HCT116 (cell line): ENCODE measurements at regions not wholly inside any gene's neighbourhood (a gene's known extent, or its start where the extent isn't known, plus 50 kb on each side); places are given as distances from the start of the nearest gene placed in this dataset.

Experiments
- ATAC-seq: fragments of 200-7000 bp; cut with Tn5 transposase; 2 replicates; pipeline ENCODE4 v1.9.1; 2020; ENCODE audit warnings: mild to moderate bottlenecking, moderate library complexity
- BruUV-seq: library from RNA; stranded (reverse); fragments of 400-500 nt; replicated peaks from 2 replicates; lab custom pipeline; 2021; lab: Mats Ljungman, UMichigan
- CTCF ChIA-PET: fragments of 300-600 bp; sonication (Branson Sonifier 250); formaldehyde crosslinking; loops from one replicate; lab custom pipeline; 2021; ENCODE audit warnings: antibody characterized with exemption; lab: Charles Lee
- POLR2A ChIA-PET: fragments of 300-600, 350-600 bp; sonication (Branson Sonifier 250); formaldehyde crosslinking; loops from one replicate; lab custom pipeline; 2021; ENCODE audit warnings: antibody characterized with exemption; lab: Charles Lee
- RAD21 ChIA-PET, 2 experiments: fragments of 300-600 bp; sonication (Branson Sonifier 250); formaldehyde crosslinking; loops; one replicate each; lab custom pipeline; 2023; ENCODE audit warnings: low total read pairs in 2 of 2; ENCODE audit not compliant: uncharacterized antibody in 2 of 2, unreplicated experiment in 2 of 2, low non-redundant PET in 1 of 2; lab: Charles Lee
- DNase-seq: peaks from one replicate; pipeline ENCODE4 v3.0.0-alpha.2; 2010; ENCODE audit warnings: low read depth, low spot score
- H2AFZ ChIP-seq: fragments of 200-600 bp; shearing (Covaris generic), sonication (generic); 2 replicates; pipeline ENCODE4 v1.6.1; 2017; ENCODE audit warnings: low read depth, mixed run types, mixed read lengths, antibody characterized with exemption, low read length; ENCODE audit not compliant: poor library complexity, severe bottlenecking
- H3K27ac ChIP-seq: 2 replicates; pipeline ENCODE4 v1.5.1; 2012; ENCODE audit warnings: low read depth, low read length
- H3K27me3 ChIP-seq: fragments of 200-600 bp; sonication (generic); 2 replicates; pipeline ENCODE4 v1.6.1; 2016; ENCODE audit warnings: mixed run types, low read length, mixed read lengths; ENCODE audit not compliant: insufficient read depth
- H3K36me3 ChIP-seq, 2 experiments: fragments of 200-500 bp in 1 of 2; fragments of 200-600 bp in 1 of 2; sonication (Bioruptor generic) in 1 of 2; sonication (generic) in 1 of 2; 2 replicates each; pipeline versions ENCODE4 v1.5.1 to v1.6.1; 2014 to 2016; ENCODE audit warnings: low read length in 2 of 2, inconsistent platforms in 1 of 2, mixed read lengths in 1 of 2, mixed run types in 1 of 2; ENCODE audit not compliant: insufficient read depth in 2 of 2, control insufficient read depth in 1 of 2
- H3K4me1 ChIP-seq, 2 experiments: fragments of 200-600 bp in 1 of 2; sonication (generic) in 1 of 2; 2 replicates each; pipeline versions ENCODE4 v1.5.1 to v1.6.1; 2012 to 2017; ENCODE audit warnings: low read length in 2 of 2, inconsistent platforms in 1 of 2, mild to moderate bottlenecking in 1 of 2, mixed read lengths in 1 of 2, mixed run types in 1 of 2, moderate library complexity in 1 of 2; ENCODE audit not compliant: insufficient read depth in 2 of 2, control insufficient read depth in 1 of 2
- H3K4me2 ChIP-seq: fragments of 200-600 bp; sonication (generic); 2 replicates; pipeline ENCODE4 v1.6.1; 2017; ENCODE audit warnings: mixed run types, low read length, mixed read lengths
- H3K4me3 ChIP-seq, 2 experiments: fragments of 200-600 bp in 1 of 2; sonication (generic) in 1 of 2; replicated peaks in 1 of 2; 2 replicates each; pipeline ENCODE4 v1.5.1; 2011 to 2016; ENCODE audit warnings: low read length in 2 of 2, control low read depth in 1 of 2, low read depth in 1 of 2, mild to moderate bottlenecking in 1 of 2, mixed read lengths in 1 of 2, mixed run types in 1 of 2
- H3K79me2 ChIP-seq: fragments of 200-600 bp; sonication (generic); 2 replicates; pipeline ENCODE4 v1.6.1; 2017; ENCODE audit warnings: mild to moderate bottlenecking, mixed run types, low read length, moderate library complexity, mixed read lengths; ENCODE audit not compliant: insufficient read depth
- H3K9ac ChIP-seq: fragments of 200-600 bp; sonication (generic); 2 replicates; pipeline ENCODE4 v1.6.1; 2016; ENCODE audit warnings: low read length, mixed read lengths
- H3K9me2 ChIP-seq: fragments of 200-600 bp; sonication (generic), shearing (Covaris generic); 2 replicates; pipeline ENCODE4 v1.6.1; 2017; ENCODE audit warnings: mixed run types, mild to moderate bottlenecking, moderate library complexity; ENCODE audit not compliant: insufficient read depth
- H3K9me3 ChIP-seq, 2 experiments: fragments of 200-500 bp in 1 of 2; fragments of 200-600 bp in 1 of 2; sonication (Bioruptor generic) in 1 of 2; sonication (generic) in 1 of 2; 2 replicates each; pipeline ENCODE4 v1.6.1; 2014 to 2017; ENCODE audit warnings: low read length in 2 of 2, mixed read lengths in 2 of 2, inconsistent platforms in 1 of 2, low read depth in 1 of 2, mild to moderate bottlenecking in 1 of 2, mixed run types in 1 of 2, moderate library complexity in 1 of 2; ENCODE audit not compliant: control insufficient read depth in 1 of 2, insufficient read depth in 1 of 2
- H4K20me1 ChIP-seq: fragments of 200-600 bp; sonication (generic), shearing (Covaris generic); 2 replicates; pipeline ENCODE4 v1.6.1; 2017; ENCODE audit warnings: mixed run types, mild to moderate bottlenecking, moderate library complexity; ENCODE audit not compliant: insufficient read depth
- ATF3 ChIP-seq: IDR thresholded peaks from 2 replicates; pipeline ENCODE4 v1.6.1; 2012
- CBX3 ChIP-seq: IDR thresholded peaks from 2 replicates; pipeline ENCODE4 v1.6.1; 2012; ENCODE audit warnings: low read depth
- EZH2 ChIP-seq: fragments of 200-600 bp; sonication (generic); IDR thresholded peaks from 2 replicates; pipeline ENCODE4 v1.6.1; 2017; ENCODE audit warnings: antibody characterized with exemption, mixed run types
- EZH2phosphoT487 ChIP-seq: fragments of 200-600 bp; IDR thresholded peaks from 2 replicates; pipeline ENCODE4 v1.6.1; 2018; ENCODE audit warnings: antibody characterized with exemption, borderline replicate concordance
- POLR2A ChIP-seq: IDR thresholded peaks from 2 replicates; pipeline ENCODE4 v1.7.0; 2011; ENCODE audit warnings: borderline replicate concordance; ENCODE audit not compliant: insufficient read depth, insufficient read length; ENCODE audit errors: extremely low read depth
- POLR2AphosphoS5 ChIP-seq: IDR thresholded peaks from 2 replicates; pipeline ENCODE4 v1.6.1; 2011; ENCODE audit warnings: mild to moderate bottlenecking, low read depth, low read length, moderate library complexity
- RAD21 ChIP-seq: IDR thresholded peaks from 2 replicates; pipeline ENCODE4 v1.6.1; 2012; ENCODE audit warnings: low read depth, mild to moderate bottlenecking
- SP1 ChIP-seq: IDR thresholded peaks from 2 replicates; pipeline ENCODE4 v1.6.1; 2012; ENCODE audit warnings: low read depth
- SRF ChIP-seq: IDR thresholded peaks from 2 replicates; pipeline ENCODE4 v1.6.1; 2012; ENCODE audit warnings: low read depth
- TCF7L2 ChIP-seq: IDR thresholded peaks from 2 replicates; pipeline ENCODE4 v1.7.0; 2011; ENCODE audit warnings: borderline replicate concordance, inconsistent platforms; ENCODE audit not compliant: insufficient read depth, insufficient read length; ENCODE audit errors: extremely low read depth
- ZFX ChIP-seq: fragments of 450-650 bp; IDR thresholded peaks from 2 replicates; pipeline ENCODE4 v1.6.1; 2017
- intact Hi-C: fragments of 100-400 bp; cut with micrococcal nuclease; formaldehyde crosslinking; loops from 2 replicates; pipeline ENCODE4 v1.10.0; 2022
- TF ChIP-seq, protein P1 (sequence below): IDR thresholded peaks from 2 replicates; pipeline ENCODE4 v1.6.1; 2012
- TF ChIP-seq, protein P2 (sequence below), 3 experiments: fragments of 200-600 bp in 1 of 3; sonication (generic) in 1 of 3; IDR thresholded peaks in 2 of 3; conservative IDR thresholded peaks in 1 of 3; 2 replicates each; pipeline ENCODE4 v1.5.1; 2012 to 2017; ENCODE audit warnings: low read depth in 2 of 3, low read length in 2 of 3, antibody characterized with exemption in 1 of 3, borderline replicate concordance in 1 of 3, control low read depth in 1 of 3, mild to moderate bottlenecking in 1 of 3, mixed read lengths in 1 of 3, mixed run types in 1 of 3, moderate library complexity in 1 of 3; ENCODE audit not compliant: insufficient read depth in 1 of 3

DNA sequence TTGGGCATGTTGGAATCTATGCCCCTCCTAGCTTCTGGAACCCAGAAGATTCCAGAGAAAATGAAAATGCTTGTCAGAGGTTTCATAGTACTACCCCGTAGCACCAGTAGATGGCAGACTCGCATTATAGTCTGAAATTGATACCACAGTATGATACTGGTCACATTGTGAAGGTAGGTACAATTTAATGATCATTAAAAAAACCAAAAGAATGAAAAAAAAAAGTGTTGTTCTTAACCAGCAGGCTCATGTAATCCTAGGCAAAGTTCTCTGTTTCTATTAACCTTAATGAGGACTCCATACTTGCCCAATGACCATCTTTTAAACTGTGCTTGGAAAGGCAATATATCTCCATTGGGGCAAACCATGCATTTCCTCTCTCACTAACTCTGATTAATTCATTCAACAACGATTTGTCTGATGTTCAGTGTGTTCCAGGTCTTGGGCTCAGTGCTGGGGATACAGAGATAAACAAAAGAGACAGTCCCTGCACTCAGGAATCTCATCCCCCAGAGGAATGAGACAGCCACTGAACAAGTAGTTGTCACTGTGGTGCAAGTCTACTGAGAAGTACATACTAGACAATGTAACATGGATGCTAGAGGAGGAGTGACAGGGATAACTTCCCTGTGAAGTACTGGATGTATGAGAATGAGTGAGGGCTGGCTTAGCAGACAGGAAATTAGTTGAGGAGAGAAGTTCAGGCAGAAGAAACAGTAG, 223.5 kb upstream of the PHYHIPL start:
- no peaks in the 10 kb centered on the region for H3K36me3 ChIP-seq
- no peak overlapping the region for H3K4me2 ChIP-seq
- H3K27ac ChIP-seq = no peak overlapping the region
- no peaks in the 10 kb centered on the region for H3K79me2 ChIP-seq
- peak overlapping the region; percentile 39 for H2AFZ ChIP-seq
- BruUV-seq = no TSS peak
- no peaks in the 10 kb centered on the region for H3K9me2 ChIP-seq
- CTCF ChIA-PET = interaction anchor here (0.6 to 1.4 kb wide), 11 partner anchors 16 to 669 kb away, joined by 3 to 12 read pairs (median 3); no protein-coding TSS in a partner anchor
- DNase-seq (peak; percentile 24), ATAC-seq (peak; percentile 76)
- peaks cover 3 to 27% of the 10 kb centered on the region in 2 experiments; a peak in 3 of 4 replicates for H3K4me1 ChIP-seq
- intact Hi-C loops = loop anchor here (1.0 to 10.0 kb wide), 8 partner anchors 168 to 882 kb away; no protein-coding TSS in a partner anchor
- RAD21 ChIA-PET = interaction anchor here in 1 of 2 experiments (0.8 kb wide), 1 partner anchor 627 kb away, joined by 3 read pairs; no protein-coding TSS in a partner anchor
- H3K9me3 ChIP-seq = no peaks in the 10 kb centered on the region
- POLR2A ChIA-PET = no interaction called here
- peak; percentile 72 for TF ChIP-seq RAD21
- TF ChIP-seq, protein P1, sequence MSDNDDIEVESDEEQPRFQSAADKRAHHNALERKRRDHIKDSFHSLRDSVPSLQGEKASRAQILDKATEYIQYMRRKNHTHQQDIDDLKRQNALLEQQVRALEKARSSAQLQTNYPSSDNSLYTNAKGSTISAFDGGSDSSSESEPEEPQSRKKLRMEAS = no peak
- no peak for TF ChIP-seq ZFX
- no peak for TF ChIP-seq TCF7L2
- TF ChIP-seq EZH2 = no peak
- no peak for TF ChIP-seq SRF
- TF ChIP-seq POLR2A = no peak
- TF ChIP-seq ATF3 = no peak
- TF ChIP-seq EZH2phosphoT487 = no peak
- TF ChIP-seq POLR2AphosphoS5 = no peak
- no peak for TF ChIP-seq SP1
- no peak for TF ChIP-seq CBX3
- TF ChIP-seq, protein P2, sequence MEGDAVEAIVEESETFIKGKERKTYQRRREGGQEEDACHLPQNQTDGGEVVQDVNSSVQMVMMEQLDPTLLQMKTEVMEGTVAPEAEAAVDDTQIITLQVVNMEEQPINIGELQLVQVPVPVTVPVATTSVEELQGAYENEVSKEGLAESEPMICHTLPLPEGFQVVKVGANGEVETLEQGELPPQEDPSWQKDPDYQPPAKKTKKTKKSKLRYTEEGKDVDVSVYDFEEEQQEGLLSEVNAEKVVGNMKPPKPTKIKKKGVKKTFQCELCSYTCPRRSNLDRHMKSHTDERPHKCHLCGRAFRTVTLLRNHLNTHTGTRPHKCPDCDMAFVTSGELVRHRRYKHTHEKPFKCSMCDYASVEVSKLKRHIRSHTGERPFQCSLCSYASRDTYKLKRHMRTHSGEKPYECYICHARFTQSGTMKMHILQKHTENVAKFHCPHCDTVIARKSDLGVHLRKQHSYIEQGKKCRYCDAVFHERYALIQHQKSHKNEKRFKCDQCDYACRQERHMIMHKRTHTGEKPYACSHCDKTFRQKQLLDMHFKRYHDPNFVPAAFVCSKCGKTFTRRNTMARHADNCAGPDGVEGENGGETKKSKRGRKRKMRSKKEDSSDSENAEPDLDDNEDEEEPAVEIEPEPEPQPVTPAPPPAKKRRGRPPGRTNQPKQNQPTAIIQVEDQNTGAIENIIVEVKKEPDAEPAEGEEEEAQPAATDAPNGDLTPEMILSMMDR (IDR thresholded peaks at IDR 0.05 in 2 of 3, conservative IDR thresholded peaks at IDR 0.05 in 1 of 3; ENCODE audit: borderline replicate concordance in 1 of 3, insufficient read depth in 1 of 3, low read depth in 2 of 3, low read length in 2 of 3) = peak; percentile 50 to 81 (median 61); a peak in 5 of 6 replicates
- no peaks in the 10 kb centered on the region for H3K27me3 ChIP-seq
- H4K20me1 ChIP-seq = no peaks in the 10 kb centered on the region
- no peak overlapping the region for H3K4me3 ChIP-seq
- H3K9ac ChIP-seq = no peak overlapping the region
